Cardiac muscle cell (in vitro differentiated cells and primary cell): ENCODE measurements at regions not wholly inside any gene's neighbourhood (a gene's known extent, or its start where the extent isn't known, plus 50 kb on each side); places are given as distances from the start of the nearest gene placed in this dataset.
A peak's percentile ranks its signal among the peaks of the same experiment; 100 is the strongest.

Source experiments
- DNase-seq, 2 donors: peaks; one replicate each; pipeline versions ENCODE4 v3.0.0 to v3.0.0-alpha.2; 2010 to 2017; ENCODE audit warnings: low read depth in 1 of 2, low spot score in 1 of 2
- H3K27ac ChIP-seq: fragments of 200-600 bp; sonication (generic); 2 replicates; pipeline ENCODE4 v1.5.1; 2016
- H3K27me3 ChIP-seq: fragments of 200-600 bp; sonication (generic); 2 replicates; pipeline ENCODE4 v1.6.0; 2016; ENCODE audit warnings: control low read depth
- H3K36me3 ChIP-seq: fragments of 200-600 bp; sonication (generic); 2 replicates; pipeline ENCODE4 v1.5.1; 2016; ENCODE audit warnings: control low read depth
- H3K4me1 ChIP-seq: fragments of 200-600 bp; sonication (generic); 2 replicates; pipeline ENCODE4 v1.8.1; 2017; ENCODE audit warnings: low read depth, mild to moderate bottlenecking, mixed run types
- H3K4me3 ChIP-seq: fragments of 200-600 bp; sonication (generic); 2 replicates; pipeline ENCODE4 v1.5.1; 2016; ENCODE audit warnings: mild to moderate bottlenecking
- H3K9me3 ChIP-seq: fragments of 200-600 bp; sonication (generic); 2 replicates; pipeline ENCODE4 v1.5.1; 2017; ENCODE audit warnings: low read depth, mild to moderate bottlenecking, control low read depth
- CTCF ChIP-seq: IDR thresholded peaks from 2 replicates; pipeline ENCODE4 v1.5.1; 2012; ENCODE audit warnings: low read depth, mild to moderate bottlenecking, low read length

GRCh38 chrX:37904833-37905232 lies 57.5 kb upstream of the DYNLT3 start:
- Histone ChIP-seq H3K4me3 (no peak overlapping the region), H3K4me1 (peaks cover under 1% of the 10 kb centered on the region), H3K36me3 (no peaks in the 10 kb centered on the region), H3K27ac (no peak overlapping the region), H3K9me3 (no peaks in the 10 kb centered on the region), H3K27me3 (no peaks in the 10 kb centered on the region)
- no peak for DNase-seq
- TF ChIP-seq CTCF: no peak

- TF ChIP-seq CTCF: peak; percentile 31
- peak overlapping the region; percentile 23 for H3K4me3 ChIP-seq
- no peaks in the 10 kb centered on the region for H3K27me3 ChIP-seq
These were observed 58.2 kb upstream of the DYNLT3 start for GRCh38 chrX:37905436-37906147.

GRCh38 chrX:37906357-37906756 lies 59.0 kb upstream of the DYNLT3 start:
- no peak for TF ChIP-seq CTCF
- DNase-seq: no peak
- Histone ChIP-seq H3K9me3 (no peaks in the 10 kb centered on the region), H3K27ac (no peak overlapping the region), H3K4me3 (peak overlapping the region; percentile 23), H3K36me3 (no peaks in the 10 kb centered on the region), H3K27me3 (no peaks in the 10 kb centered on the region), H3K4me1 (peaks cover 6% of the 10 kb centered on the region)

More at GRCh38 chrX:37905436-37906147, 58.2 kb upstream of the DYNLT3 start:
- peaks cover 6% of the 10 kb centered on the region for H3K4me1 ChIP-seq
- no peak overlapping the region for H3K27ac ChIP-seq
- peak; percentile 28 to 45 for DNase-seq
- H3K9me3 ChIP-seq: no peaks in the 10 kb centered on the region
- H3K36me3 ChIP-seq: no peaks in the 10 kb centered on the region

- H3K36me3 ChIP-seq: no peaks in the 10 kb centered on the region
- no peak for TF ChIP-seq CTCF
- H3K27me3 ChIP-seq: no peaks in the 10 kb centered on the region
- peak in 1 of 2 donors; percentile 8 for DNase-seq
- H3K4me3 ChIP-seq: no peak overlapping the region
- no peaks in the 10 kb centered on the region for H3K9me3 ChIP-seq
- H3K27ac ChIP-seq: no peak overlapping the region
- peaks cover 6% of the 10 kb centered on the region for H3K4me1 ChIP-seq
These were observed 62.8 kb upstream of the DYNLT3 start for GRCh38 chrX:37910186-37910585.

- Histone ChIP-seq H3K36me3 (no peaks in the 10 kb centered on the region), H3K27ac (no peak overlapping the region), H3K4me1 (peaks cover 6% of the 10 kb centered on the region), H3K27me3 (no peaks in the 10 kb centered on the region), H3K9me3 (no peaks in the 10 kb centered on the region), H3K4me3 (no peak overlapping the region)
- no peak for TF ChIP-seq CTCF
- DNase-seq: peak in 1 of 2 donors; percentile 14
These were observed 64.9 kb upstream of the DYNLT3 start for GRCh38 chrX:37912304-37912703.

- Histone ChIP-seq H3K9me3 (no peaks in the 10 kb centered on the region), H3K4me1 (peaks cover 6% of the 10 kb centered on the region), H3K27me3 (no peaks in the 10 kb centered on the region), H3K27ac (no peak overlapping the region), H3K36me3 (no peaks in the 10 kb centered on the region), H3K4me3 (no peak overlapping the region)
- no peak for TF ChIP-seq CTCF
- no peak for DNase-seq
These were observed 65.4 kb upstream of the DYNLT3 start for GRCh38 chrX:37912777-37913176.
